HG03025 (cell line): ENCODE measurements at regions not wholly inside any gene's neighbourhood (a gene's known extent, or its start where the extent isn't known, plus 50 kb on each side); places are given as distances from the start of the nearest gene placed in this dataset.

Experiments used
- ATAC-seq: cut with Tn5 transposase; IDR thresholded peaks from one replicate; pipeline ENCODE4 v1.9.1; 2021; ENCODE audit warnings: mild to moderate bottlenecking, moderate library complexity; ENCODE audit not compliant: unreplicated experiment, low FRiP score

DNA sequence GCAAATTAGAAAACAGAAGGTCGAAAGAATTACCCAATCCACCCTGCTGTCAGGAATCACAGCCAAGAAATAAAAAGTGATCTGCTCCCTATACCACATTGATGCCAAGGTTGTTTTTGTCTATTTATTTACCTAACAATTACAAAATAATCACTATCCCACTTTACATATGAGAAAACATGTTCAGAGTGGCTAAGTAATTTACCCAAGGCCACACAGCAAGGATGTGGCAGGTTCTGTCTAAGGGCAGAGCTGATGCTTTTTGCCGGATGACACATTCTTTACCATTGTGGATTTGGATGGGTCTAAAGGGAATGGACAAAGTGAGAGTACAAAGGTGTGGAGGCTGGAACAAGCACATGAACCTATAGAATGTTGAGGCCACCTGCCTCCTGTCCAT is 460.7 kb downstream of the INSC start:
- no peak for ATAC-seq

DNA sequence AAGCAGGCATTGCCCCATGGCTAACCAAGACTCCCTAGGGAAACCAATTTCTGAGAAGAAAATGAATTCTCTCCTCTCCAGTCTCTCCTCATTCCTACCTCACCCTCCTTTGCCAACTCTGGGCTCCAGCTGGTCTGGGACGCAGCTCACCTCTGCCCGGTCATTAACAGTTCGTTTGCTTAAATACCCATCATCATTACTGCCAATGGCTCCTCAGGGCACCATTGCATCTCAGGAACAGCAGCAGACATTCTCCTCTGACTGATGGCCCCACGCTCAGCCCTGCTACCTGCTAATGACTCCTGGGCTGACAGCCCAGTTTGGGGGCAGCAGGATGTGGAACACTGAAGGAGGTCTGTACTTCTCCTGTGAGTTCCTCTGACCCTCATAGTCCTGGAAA is 462.0 kb downstream of the INSC start:
- ATAC-seq = no peak

DNA sequence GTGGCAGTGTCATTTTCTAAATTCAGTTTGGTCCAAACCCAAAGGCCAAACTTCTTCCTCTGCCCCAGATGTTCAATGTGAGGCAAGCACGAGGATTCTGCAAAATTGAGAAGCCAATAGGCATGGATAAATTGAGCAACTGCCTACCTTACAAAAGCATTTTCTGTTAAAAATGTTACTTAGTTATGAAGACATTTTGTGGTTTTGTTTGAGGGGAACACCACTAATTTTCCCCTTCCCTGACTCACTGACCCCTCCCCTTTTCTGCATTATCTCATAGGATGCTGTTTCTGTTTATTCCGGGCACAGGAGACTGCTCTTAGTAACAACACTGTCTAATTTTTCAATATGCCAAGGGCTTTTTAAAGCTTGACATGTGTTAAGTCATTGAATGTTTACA is 462.8 kb downstream of the INSC start:
- ATAC-seq = no peak

DNA sequence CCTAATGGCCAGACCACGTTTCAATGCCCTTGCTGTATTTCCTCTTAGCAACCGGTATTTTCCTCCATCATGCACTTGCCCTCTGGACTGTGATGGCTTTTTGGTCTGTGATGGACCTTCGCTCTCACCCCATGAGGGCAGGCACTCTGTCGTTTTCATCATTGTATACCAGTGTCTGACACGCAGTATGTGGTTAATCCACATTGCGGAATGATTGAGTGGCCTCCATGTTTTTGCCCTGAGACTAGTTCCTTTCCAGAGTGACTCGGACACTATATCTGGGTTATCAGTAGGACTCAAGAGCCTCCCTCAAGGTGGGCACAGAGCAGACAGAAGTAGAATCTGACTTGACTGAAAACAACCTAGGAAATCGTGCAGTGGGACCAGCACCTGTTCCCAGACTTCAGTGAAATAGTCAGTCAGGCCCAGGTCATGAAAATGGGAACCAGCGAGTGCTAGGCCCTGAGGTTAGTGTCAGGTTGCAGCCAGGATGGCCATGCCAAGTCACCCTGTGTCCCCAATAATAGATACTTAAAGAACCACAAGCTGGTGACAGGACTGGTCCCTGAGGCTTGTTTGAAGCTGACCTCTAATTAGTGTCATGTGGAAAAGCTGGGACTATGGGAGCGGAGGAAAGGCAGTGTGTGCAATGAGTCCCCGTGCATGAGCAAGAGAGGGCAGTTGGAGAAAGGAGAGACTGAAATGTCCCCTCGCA is 464.7 kb downstream of the INSC start:
- no peak for ATAC-seq

DNA sequence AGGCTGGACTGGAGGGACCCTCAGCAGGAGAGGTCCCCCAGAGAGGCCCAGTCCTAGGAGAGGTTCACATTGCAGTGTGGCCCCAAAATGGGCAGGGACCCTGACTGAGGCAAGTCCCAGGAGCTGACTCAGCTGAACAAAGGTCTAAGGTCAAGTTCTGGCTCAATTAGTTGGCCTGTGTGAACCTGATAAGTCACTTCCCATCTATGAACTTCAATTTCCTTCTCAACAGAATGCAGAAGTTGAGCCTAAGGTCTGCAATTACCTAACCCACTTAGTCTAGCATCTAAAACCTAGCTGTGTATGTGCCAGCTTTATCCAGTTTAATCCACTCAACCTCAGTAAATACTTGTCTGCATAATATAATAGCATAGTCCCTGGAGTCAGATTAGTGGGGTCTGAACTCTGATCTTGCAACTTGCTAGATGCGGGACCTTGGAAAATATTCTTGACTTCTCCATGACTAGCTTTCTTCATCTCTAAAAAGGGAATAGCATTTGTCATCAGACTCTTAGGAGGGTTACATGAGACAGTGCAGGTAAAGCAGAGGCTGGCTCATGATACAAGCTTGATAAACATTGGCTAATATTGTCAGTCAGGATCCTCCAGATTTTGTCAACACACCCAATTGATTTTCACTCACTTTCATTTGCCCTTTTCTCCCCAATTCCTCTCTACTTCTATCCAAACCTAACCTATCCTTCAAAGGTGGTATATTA is 465.5 kb downstream of the INSC start:
- no peak for ATAC-seq

DNA sequence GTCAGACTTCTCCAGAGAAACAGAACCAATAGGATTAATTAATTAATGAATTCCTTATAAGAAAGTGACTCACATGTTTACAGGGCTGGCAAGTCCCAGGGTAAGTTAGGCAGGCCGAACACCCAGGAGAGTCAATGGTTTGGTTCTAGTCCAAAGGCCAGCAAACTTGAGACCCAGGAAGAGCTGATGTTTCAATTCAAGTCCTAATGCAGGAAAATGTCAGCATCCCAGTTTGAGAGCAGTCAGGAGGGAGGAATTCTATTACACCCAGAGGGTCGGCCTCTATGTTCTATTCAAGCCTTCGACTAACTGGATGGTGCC is 466.0 kb downstream of the INSC start:
- no peak for ATAC-seq

DNA sequence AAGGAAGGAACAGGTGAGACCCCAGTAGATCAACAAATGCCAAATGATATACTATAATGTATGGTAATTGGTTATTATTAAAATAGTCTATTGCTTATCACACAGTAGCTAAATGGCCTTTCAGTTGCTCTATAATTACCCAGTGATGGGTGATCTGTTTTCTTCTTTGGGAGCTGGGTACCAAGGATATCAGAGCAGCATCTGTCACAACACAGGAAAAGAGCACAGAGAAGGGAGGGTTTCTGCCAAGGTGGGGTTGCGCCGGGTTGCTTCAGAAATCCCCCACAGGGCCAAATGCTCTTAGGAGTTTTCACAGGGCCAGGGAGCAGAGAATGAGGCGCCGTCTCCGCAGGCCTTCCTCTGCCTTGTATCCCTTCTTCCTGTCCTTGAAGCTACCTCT is 469.4 kb downstream of the INSC start:
- ATAC-seq = no peak

DNA sequence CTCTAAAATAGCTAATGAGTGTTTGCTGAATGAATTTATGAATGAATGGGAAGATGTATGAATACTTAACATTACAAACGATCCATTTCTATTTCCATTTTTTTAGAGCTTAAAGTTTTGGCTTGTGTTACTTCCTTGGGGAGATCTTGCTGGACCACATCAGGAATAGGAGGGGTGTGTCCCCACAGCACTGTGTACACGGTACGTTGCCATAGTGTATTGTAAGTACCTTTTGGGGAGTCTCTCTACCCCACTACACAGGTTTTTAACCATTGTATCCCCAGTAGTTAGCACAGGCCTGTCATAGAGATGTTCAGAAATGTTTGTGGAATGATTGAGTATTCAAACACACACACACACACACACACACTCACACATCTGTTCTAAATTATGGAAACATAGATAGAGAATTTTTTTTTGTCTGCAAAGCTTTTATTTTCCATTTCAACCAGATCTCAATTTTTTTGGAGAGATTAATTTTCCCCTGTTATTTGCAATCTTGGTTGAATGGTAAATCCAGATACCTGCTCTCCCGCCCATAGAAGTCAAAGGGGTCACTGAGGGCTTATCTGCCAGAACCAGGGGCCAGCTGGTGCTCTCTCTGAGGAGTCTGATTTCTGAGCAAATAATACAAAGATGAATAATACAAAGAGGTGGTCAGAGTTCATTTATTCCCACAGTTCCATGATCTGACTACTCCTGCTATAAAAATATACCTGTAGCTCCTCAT is 471.0 kb downstream of the INSC start:
- no peak for ATAC-seq

DNA sequence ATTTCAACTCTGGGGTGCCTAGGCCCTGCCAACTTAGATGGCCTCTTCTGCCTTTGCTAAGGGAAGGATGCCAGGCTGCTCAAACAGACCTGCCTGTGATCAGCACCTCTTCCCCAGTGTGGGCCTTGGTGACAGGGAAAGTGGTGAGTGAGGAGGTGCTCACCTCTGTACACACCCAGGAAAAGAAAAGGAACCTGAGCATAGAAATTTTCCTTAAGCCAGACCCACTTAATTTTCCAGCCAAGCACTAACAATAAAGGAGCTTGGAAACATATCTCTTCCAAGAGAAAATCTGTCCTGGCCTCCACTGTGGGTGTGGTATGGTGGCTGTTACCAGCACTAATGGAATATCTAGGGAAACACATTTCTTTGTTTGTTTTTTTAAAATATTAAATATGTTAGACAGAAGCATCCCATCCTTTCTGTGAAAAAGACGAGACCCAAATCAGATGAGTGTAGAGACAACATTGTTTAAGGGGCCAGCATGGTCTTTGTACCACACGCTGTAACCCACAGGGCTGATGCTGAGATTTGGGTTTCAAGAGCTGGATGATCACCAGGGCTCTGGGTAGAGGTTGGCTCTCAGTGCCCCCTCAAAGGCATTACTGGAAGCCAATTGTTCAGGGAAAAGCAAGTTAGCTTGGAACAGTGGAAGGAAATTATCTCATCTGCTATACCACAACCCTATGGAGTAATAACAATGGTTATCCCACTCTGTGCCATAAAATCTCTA is 472.2 kb downstream of the INSC start:
- ATAC-seq = no peak

DNA sequence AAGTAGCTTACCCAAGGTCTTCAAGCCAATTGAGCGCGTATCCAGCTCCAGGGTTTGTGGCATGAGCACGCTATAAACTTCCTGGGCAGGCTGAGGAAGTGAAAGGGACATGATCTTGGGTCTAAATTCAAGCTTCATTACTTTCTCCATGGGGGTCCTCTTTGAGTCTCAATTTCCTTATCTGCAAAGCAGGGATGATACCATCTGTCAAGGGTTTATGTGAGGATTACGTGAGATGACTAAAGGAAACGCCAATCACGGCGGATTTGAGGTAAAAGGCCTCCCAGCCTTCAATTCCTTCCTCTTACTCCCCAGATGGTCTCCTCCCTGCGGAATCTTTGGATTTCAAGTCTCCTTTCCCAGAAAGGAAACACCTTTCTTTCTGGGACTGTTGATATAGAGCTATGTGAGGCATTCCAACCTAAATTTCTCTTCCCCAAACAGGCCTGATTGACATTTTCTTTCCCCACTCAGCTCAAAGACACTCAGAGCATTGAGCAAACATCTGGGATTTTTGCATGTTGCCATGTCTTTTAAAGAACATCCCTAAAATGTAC is 474.4 kb downstream of the INSC start:
- ATAC-seq = no peak

DNA sequence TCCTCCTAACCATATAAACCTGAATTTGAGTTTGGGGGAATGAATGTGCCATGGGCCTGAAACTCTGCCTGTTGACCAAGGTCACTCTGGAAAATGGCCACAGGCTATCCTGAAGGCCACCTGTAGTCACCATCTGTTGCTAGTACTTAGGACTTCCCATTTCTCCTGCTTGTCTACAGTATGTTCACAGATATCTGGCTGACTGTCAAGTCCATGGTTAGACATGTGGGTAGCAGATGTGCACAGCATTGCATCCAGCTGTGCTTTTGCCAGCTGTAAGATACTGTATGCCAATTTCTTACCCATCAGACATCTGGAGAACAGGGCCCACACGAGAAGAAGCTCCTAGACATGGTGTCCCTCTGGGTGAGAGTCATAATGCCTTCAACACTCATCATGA is 475.4 kb downstream of the INSC start:
- no peak for ATAC-seq

DNA sequence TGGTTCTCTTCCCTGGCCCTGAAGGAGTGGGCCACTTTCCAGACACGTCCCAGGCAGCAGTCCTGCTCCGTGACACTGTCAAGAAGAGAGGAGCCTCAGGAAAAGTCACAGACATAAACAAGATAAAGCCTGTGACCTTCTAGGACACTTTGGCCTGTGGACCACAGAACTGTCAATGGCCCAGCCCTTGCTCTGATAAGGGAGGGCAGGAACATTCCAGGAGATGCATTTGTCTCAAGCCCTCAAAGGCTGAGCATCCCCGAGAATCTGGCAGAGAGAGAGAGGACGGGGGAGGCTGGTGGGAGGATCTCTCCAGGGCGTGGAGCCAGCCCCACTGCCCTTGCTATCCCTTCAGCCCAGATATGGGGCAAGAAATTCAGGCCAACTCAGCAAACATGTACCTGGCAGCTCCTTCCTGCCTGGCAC is 476.4 kb downstream of the INSC start:
- no peak for ATAC-seq

DNA sequence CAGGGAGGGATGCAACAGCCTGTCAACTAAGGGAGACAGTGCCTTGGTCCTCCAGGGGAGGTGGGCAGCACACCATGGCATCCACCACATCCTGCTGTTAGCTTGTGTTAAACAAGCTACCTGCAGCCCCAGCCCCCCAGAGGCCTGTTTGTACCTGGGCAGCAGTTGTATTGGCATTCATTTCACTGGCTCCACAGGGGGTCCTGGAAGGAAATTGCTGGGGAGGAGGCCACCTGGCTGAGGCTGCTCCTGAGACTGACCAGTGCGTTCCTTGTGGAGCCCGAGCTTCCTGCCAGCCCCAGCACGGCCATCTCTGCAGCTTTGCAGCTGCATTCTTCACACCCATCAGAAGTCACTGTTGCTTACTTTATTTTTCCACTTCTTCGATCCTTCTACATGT is 479.9 kb downstream of the INSC start:
- ATAC-seq = no peak

DNA sequence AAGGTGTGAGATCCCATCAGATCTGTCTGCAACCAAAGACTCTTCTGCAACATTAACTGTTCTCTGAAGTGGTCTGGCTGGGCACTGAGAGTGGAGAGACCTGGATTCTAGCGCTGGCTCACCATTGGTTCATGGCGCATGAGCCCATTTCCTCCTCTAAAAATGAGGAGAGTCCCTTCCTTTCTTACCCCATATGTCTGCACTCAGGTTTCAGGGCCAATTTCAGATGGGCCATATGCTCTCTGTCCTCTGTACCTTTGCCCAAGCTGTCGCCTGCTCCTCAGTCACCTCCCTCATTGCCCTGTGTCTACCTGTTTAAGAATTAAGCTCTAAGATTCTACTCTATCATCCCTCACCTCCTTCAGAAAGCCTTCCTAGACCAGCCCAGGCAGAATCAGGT is 484.7 kb downstream of the INSC start:
- ATAC-seq = no peak

DNA sequence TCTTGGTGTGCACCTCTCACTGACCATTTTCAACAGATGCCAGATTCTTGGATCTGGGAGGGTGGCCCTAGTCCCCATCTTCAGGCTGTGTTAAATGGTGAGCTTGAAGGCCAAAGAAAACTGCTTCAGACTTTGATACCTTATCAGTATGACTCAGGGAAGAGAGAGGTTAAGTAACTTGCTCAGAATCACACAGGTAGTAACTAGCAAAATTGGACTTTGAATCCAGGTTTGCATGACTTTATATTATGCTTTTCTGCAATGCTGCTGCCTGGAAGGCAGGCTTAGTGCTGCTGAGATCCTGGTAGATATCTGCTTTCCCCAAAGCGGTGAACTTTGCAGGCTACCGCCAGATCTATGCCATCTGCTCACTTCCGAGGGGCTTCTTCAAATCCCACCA is 487.3 kb downstream of the INSC start:
- no peak for ATAC-seq

DNA sequence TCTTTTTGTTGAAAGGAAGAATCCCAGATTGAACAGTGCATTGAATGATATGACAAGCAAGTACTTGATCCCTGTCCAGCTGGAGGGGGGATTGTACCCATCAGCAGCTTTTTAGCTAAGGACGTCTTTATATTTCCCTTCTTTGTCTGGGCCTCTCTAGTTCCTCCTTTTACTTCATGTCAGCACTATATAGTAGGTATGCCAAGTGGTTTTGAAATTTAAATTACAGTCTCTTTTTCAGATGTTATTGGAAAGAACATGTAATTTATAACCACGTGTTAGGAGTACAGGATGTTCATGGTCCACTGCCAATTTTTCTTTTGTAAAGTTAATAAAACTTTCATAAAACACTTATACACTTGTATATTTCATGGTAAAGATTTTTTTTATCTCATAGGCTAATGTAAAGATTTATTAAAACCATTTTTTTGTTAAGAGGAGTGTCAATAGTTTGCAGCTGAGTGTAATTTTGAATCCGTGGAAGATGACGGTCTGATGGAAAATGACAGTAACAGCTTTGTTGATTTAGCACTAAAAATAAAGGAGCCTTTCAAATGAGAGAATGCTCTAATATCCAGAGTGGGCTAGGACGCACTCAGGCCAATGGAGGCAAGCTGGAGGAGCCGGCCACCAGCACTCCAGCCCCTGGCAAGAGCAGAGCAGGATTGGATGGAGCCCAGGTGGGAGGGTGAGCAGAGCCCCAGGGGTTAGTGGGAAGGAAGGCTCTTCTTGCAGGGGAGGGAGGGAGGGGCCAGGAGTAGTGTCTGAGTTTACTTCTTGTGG is 488.3 kb downstream of the INSC start:
- no peak for ATAC-seq

DNA sequence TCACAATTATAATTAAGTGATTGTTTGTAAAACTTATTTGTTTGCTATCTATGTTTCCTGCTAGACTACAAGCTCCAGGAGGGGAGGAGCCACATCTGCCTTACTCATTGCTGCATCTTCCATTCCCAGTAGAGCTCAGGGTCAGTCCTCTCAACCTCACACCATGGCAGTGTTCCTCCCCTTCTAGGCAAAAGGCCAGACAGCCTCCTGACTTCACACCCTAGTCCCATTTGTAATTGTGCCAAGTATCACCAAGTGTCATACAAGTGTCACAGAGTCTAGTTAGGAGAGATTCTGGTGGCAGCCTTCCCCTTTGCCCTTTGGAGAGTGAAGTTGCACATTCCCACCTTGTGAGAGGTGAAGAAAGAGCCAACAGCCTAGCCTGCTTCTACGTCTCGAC is 490.4 kb downstream of the INSC start:
- no peak for ATAC-seq

DNA sequence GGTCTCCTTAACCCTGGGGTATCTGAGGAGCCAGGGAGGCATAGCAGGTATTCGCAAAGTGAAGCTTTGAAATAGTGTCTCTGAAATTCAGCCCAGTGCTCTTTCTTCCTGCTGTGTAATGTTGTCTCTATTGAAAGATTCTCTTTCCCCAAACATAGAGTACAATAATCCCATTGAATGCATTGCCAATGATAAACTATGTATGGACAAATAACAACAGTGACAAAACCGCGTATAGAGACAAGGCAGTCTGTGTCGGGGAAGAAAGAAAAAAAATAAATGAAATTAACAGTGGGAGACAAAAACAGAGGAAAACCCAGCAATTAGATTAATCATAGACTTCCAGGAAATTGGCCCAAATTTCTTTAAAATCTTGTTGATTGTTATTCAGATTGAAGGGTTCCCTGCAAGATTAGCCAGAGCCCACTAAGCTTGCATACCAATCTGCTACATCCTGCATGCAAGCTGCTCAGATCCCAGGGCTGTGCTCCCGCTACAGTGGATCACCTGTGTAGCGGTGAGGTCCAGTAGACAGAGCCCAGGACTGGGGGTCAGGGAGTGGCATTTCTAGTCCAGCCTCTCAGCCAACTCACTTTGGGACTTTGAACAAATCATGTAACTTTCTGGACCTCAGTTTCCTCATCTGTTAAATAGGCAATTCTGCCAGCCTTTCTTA is 492.8 kb downstream of the INSC start:
- no peak for ATAC-seq

DNA sequence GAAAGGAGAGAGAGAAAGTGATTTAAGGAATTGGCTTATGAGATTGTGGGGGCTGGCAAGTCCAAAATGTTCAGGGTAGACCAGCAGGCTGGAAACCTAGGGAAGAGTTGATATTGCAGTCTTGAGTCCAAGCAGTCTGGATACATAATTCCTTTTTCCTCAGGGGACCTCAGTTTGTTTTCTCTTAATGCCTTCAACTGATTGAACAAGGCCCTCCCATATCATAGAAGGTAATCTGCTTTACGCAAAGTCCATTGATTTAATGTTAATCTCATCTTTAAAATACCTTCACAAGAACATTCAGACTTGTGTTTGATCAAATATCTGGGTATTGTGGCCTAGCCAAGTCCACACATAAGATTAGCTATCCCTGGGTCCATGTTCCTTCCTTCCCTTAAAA is 494.7 kb downstream of the INSC start:
- ATAC-seq = no peak

DNA sequence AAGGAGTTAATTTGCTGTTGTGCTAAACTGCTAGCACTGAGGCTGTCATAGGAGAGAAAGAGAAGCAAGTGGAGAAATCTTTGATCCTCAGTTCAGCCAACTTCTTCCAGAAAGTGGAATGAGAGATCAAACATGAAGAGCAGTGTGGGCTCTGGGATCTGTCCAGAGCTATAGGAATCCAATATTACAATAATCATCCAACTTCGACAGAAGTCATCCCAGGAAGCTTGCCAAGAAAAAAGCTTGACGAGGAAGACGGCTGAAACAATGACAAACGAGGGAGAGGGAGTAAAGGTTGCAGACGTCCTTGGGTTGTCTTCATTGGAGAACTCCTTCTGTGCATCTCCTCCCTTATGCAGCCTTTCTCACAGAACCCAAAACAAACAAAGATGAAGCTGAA is 496.2 kb downstream of the INSC start:
- ATAC-seq = no peak
